GM19463 (cell line): ENCODE measurements at regions not wholly inside any gene's neighbourhood (a gene's known extent, or its start where the extent isn't known, plus 50 kb on each side); places are given as distances from the start of the nearest gene placed in this dataset.
"Not testable (repeated sequence)": the region's sequence is repeated elsewhere in the genome, so short reads cannot be mapped to it uniquely, and the experiment has no call there.

Source experiments
- ATAC-seq: cut with Tn5 transposase; IDR thresholded peaks from one replicate; pipeline ENCODE4 v1.9.1; 2021; ENCODE audit warnings: mild to moderate bottlenecking, moderate library complexity; ENCODE audit not compliant: unreplicated experiment

DNA sequence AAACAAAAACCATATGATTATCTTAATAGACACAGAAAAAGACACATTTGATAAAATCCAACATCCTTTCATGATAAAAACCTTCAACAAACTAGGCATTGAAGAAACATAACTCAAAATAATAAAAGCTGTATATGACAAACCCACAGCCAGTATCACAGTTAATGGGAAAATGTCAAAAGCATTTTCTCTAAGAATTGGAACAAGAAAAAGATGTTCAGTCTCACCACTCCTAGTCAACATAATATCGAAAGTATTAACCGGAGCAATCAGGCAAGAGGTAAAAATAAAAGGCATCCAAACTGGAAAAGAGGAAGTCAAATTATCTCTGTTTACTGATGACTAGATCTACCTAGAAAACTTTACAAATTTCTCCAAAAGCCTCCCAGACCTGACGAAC is 684.2 kb upstream of the SPRY2 start:
- no peak for ATAC-seq

DNA sequence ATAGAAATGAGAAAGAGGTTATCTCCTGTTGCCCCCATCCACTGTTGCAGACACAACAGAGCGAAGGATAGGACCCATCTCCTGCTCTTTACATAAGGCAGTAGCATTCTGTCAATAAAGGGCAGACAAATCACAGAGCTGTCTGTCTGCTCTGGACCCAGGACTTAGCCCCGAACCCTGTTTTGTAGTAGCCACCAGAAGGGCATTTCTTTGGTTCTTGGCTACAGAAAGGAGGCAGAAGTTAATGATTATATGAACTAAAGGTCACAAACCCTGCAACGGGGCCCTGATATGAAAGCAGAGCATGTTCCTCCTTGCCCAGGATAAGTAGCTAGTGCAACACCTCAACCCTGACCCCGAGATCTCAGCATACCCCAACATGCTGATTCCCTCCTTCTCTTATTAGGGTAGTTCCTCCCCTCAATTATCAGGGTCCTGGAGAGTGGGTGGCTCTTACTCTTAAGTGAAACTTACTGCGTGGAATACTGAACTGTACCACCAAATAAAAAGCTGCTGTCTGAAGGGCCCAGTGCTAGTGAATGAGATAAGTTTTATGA is 680.4 kb upstream of the SPRY2 start:
- no peak for ATAC-seq

DNA sequence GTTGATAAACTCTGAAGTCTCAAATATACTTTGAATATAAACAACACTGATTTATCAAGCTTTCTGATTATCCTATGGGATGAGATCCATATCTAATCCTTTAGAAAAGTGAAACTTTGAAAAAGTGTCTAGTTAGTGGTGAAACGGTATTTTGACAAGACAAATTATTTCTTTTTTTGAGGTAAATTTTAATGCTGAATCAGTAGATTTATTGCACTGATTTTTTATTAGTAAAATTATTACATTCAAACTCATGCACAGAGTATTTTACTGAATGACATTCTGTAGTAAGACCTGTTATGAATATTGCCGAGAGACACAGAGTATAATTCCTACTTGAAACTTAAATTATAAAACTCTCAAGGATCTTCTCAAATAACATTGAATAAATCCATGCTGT is 679.1 kb upstream of the SPRY2 start:
- ATAC-seq, result no peak

DNA sequence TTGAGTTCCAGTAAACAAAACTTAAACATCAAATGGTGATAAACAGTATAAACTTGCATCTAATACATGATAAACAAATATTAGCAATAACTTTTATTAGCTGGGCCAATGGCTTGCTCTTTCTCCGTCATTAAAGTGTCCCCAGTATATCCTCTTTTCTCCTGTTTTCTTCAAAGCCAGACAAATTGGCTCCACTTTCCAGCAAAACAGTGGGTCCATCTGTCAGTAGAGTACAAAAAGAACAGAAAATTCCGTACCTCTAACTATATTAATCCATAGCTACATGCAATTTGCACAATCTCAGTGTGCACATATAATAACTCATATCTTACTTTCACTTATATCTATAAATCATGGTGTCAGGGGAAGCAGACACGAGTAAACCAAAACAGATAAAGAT is 678.0 kb upstream of the SPRY2 start:
- ATAC-seq, result no peak

DNA sequence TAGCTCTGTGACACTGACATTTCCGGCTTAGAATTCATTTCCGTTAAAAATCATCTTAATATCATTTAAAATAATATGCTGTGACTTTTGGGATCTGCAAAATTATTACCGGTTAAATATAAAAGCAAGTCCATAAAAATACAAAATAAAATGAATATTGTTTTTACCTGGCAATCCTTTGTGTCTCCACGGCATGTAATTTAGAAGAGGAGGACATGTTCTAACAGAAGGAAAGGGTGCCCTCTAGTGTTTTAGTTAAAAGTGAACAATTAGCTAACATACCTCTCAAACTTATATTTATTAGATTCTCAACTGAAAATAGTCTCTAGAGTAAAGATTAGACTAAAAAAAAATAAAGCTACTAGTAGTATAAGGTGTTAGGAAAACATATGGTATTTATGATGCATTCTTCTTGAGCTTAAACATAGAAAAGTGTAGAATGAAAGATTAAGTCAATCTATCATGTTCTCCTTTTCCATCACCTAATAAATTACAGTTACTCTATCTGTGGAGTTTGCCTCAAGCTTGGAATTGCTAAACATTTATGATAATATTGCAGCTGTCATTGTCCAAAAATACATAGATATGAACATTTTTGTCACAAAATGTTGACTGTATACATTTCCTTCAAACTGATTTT is 676.7 kb upstream of the SPRY2 start:
- ATAC-seq, result peak; percentile 74

DNA sequence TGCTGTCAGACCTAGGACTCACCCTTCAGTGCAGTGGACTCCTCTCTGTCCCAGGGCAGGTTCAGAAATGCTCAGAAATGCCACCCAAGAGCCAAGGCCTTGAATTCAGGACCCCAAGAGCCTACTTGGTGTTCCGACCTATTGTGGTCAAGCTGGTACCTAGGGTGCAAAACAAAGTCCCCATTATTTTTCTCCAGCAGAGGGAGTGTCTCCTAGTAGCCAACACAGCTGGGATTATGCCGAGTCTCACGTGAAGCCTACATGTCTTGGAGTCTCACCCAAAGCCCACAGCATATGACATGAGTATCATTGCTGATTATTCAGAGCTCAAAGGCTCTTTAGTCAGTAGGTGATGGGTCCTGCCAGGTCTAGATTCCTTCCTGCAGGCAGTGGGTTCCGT is 671.1 kb upstream of the SPRY2 start:
- no peak for ATAC-seq

DNA sequence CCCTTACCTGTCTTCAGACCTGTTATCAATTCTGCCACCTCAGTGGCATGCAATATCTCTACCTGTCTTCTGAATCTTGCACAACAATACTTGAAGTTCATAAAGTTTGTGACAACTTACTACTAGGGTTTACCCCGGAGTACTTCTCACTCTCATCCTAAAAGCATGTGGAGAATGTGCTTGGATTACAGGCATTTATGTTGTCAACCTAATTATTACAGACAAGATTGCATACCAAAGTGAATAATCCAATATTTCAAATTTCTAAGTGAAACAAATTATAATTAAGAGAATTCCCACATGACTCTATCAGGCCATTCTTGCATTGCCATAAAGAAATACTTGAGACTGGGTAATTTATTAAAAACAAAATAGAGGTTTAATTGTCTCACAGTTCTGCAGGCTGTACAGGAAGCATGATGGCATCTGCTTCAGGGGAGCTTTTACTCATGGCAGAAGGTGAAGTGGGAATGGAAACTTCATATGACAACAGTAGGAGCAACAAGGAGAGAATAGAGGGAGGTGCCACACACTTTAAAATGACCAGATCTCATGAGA is 661.0 kb upstream of the SPRY2 start:
- ATAC-seq, result no peak

DNA sequence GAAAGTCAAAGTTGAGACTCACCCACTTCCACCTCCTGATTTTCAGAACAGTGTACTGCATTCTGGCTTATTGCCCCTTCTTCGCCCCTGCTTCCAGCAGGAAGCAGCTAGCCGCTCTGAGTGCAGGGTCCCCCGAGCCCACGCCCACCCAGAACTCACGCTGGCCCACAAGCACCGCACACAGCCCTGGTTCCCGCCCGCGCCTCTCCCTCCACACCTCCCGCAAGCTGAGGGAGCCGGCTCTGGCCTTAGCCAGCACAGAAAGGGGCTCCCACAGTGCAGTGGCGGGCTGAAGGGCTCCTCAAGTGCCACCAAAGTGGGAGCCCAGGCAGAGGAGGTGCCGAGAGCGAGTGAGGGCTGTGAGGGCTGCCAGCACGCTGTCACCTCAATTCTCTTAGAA is 657.7 kb upstream of the SPRY2 start:
- ATAC-seq, result not testable (repeated sequence)

DNA sequence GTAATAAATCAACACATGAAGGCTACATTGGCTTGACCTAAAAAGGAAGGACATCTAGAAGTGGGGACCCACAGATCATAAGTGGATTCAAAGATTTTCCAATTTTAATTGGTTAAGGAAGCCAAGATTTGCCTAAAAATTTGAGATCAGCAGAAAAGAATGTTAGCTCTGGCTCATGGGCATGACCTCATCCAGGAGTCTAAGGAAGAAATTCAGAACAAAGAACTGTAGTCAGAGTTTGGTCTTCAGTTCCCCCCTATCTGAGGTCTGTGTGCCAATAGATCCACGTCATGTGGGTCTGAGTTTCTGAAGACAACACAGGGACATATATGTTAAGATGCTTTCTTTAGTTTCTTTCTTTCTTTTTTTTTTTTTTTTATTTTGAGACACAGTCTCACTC is 648.8 kb upstream of the SPRY2 start:
- ATAC-seq, result no peak

DNA sequence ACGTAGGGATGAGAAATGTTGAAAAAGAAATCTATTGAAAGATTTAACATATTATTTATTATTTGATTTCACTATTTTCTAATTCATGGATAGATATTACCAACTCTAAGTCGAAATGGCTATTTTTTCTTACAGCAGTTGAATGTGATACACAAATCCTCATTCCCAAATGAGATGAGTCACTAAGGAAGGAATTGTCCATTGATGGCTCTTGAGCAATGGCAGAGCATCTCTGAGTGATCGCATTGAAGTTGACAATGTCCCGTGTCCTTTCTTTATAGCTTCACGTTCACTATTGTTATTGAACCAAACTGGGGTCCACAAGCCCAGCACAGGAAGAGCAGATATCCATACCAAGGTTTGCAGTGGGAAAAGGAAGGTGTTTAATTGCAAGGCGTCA is 648.3 kb upstream of the SPRY2 start:
- ATAC-seq, result no peak

DNA sequence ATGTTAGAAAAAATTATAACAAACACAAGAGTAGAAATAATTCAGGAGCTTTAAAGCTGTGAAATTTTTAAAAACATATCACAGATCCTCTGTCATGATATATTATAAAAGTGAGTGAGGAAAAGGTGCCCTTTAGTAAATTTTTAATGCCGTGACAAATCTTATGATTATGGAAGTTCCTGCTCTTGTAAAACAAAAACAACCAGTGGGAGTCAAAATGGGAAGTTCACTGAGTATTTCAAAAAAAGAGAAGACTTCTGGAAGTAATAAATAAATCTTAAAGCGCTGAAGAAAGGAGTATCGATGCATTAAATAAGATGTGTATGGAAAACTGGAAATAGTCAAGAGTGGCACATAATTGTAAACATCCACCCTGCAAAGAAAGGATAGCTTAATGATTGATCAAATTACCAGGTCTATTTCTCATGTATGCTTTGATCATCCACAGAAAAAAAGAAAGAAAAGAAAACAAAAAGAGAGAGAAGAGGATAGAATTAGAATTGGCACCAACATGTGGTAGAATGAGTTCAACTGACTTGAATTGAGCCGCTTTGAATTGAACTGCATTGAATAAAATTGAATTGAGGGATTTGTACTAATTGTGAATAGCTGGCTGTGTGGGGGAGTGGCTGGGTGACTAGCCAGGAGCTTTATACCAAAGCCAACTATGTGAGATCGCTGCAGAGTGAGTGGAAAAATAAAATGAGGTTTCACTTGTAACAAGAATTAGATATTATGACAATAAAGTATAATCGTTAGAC is 647.6 kb upstream of the SPRY2 start:
- ATAC-seq, result no peak

DNA sequence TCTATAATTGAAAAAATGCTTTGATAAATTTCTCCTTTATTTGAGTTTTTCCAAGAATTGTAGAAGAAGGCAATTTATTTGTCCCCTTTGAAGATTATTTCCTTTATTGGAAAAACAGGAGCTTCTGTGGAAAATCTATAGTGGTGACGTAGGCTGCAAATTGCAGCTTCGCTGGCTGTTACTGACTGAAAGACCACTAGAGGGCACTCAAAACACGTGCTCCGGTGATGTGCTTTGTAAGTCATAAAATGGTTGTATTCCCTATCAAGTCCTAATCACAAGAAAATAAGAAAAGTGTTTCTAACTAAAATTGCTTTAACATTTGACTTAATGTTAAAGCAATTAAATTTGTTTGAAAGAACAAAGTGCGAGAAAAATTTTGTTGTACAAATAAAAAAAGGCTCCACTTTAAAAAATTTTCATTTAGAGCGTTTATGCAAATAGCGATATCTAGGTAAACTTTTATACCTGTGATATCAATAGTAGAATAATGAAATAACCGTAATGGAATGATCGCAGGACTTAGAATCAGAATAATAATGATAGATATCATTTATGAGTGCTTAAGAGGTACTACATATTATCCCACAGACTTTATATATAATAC is 638.2 kb upstream of the SPRY2 start:
- peak; percentile 98 for ATAC-seq

DNA sequence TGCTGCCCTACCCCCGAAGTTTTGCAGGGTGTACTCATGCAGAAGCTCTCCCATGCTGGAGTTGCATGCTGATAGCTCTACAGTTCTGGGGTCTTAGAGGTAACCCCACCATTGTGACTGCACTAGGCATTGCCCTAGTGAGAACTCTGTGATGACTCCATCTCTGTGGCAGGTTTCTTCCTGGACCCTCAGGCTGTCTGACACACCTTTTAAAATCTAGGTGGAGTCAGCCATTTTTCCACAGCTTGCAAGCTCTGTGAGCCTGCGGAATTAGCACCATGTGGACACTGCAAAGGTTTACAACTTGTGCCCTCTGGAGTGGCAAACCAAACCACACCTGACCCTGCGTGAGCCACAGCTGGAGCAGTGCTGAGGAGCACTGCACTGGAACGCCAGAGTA is 636.2 kb upstream of the SPRY2 start:
- ATAC-seq, result no peak

DNA sequence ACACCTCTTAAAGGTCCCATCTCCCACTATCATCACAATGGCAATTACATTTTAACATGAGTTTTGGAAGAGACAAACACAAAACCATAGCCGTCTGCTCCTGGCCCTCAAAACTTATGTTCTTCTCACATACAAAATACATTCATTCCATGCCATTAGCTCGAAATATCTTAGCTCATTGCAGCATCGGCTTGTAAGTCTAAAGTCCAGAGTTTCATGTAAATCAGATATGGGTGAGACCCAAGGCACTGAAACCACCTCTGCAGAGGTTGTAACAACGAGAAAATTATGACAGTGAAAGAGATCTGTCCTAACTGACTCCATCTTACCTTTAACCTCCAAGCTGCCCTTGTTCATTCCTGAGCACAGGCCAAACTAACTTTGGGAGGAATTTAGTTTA is 635.0 kb upstream of the SPRY2 start:
- no peak for ATAC-seq

DNA sequence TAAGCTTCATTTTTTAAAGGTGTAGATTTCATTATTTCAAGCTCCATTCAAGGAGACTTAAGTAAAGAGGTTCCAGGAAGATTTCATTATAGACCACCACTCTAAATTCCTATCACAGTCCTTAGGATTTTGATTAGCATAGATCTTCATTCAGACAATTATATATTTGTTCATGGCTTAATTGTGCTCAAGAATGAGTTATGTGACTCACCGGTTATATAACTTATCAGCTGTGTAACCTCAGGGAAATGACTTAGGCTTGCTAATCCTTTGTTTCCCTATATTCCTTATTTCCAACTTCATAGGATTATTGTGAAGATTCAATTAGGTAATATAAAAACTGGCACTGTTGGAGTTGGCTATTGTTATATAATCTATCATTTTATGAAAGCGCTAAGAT is 632.8 kb upstream of the SPRY2 start:
- ATAC-seq, result no peak

DNA sequence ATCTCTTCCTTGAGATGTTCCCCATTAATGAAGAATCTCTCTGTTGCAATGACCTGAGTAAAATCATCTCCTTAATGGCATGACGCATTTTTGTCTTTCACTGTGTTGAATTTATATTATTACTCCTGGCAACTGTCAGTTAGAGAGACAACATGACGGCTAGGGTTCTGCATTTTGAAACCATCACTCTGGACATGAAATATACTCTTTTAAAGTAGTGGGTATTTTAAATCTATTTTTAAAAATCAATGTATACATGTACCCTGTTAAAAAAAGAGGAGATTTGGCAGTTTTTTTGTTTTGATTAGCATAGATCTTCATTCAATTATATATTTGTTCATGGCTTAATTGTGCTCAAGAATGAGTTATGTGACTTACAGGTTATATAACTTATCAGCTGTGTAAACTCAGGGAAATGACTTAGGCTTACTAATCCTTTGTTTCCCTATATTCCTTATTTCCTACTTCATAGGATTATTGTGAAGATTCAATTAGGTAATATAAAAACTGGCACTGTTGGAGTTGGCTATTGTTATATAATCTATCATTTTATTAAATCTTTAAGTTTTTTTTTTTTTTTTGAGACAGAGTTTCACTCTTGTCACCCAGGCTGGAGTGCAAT is 632.0 kb upstream of the SPRY2 start:
- ATAC-seq, result no peak

DNA sequence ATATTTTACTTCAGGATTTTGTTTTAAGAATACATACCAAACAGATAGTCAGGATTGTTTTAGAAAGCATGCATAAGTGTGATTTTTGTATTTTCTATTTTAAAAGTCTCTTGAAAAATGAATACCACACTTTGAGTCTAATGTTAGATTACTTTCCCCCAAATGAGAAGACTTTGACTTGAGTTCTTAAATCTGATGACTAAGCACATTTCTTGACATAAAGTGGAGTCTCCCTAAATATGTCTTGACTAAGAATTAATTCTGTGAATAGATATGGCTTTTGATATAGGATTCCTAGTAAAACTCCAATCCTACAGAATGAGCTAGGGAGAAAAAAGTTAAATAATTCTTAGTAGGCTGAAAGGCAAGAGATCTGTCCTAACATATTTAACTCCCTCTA is 624.2 kb upstream of the SPRY2 start:
- ATAC-seq, result no peak

DNA sequence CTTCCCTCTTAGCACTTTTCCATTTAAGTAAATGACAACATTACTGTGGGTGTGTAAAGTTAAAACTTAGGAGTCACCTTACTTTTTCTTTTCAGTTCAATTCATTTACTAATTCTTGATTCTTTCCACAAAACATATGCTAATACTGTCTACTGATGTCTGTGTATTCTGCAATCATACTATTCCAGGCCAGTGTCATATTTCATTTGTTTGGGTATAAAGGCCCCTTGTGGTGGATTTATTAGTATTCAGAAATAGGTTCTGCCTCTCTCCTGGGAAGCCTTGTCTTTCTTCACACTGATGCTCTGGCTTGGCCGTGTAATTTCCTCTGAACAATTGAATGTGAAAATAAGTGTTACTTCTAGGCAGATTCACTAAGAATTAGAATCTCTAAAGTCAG is 621.9 kb upstream of the SPRY2 start:
- ATAC-seq, result no peak

DNA sequence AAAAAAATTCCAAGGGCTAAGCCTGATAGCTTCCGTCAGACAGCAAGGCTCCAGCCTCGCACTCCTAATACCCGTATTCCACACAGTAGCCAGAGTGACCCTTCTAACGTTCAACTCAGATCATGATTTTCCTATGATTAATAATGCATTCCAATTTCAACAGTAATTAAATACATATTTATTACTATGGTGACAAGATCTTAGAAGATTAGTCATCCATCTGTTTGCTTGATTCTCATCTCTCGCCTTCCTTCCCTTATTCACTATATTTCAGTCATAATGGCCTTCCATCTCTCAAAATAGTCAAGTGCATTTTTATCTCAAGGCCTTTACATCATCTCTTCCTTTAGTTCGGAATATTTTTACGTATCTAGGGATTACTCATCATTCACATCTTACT is 621.2 kb upstream of the SPRY2 start:
- no peak for ATAC-seq

DNA sequence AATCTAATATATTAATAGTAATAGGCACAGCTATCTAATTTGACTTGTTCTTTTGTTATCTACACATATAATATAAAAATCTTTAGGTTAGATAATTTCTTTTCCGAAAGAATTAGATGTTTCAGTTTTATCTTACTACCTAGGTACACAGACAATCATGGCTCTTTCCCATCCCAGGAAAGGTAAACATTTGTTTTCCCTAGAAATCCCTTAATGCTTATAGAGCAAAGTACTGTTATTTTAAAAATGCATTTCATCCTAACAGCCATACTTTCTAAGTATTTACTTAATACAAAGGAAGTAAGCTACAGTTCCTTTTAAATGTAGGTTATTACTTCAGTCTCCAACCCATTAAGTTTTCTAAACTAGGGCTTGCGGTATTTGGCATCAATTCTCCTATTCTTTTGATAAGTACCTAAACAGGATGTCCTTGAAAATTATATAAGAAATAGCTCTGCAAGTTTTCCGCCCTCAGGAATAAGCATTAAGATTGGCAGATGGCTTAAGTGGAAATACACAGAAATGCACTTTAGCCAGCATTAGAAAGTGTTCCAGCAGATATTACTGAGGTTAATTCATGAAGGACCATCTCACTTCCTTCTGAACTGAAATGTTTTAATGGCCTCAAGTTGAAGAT is 616.2 kb upstream of the SPRY2 start:
- no peak for ATAC-seq

DNA sequence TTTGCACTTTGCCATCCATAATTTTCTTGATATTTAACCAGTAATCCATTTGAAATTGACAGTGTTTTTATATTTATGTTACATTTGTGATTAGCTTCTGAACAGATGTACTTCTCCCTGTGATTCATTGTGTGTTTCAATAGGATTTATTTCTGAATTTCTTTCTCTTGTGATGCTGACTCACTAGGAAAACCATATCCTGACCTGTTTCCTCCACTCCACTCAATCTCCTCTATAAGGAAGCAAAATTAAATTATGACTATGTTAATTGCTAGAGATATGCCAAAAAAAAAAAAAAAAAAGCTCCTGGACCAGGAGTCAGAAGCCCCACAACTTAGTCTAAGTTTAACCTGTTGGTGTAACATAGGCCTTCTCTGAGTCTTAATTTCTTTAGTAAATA is 614.6 kb upstream of the SPRY2 start:
- no peak for ATAC-seq
